NCI-H1048 (cell line): ENCODE measurements at regions not wholly inside any gene's neighbourhood (a gene's known extent, or its start where the extent isn't known, plus 50 kb on each side); places are given as distances from the start of the nearest gene placed in this dataset.
"Not testable (repeated sequence)": the region's sequence is repeated elsewhere in the genome, so short reads cannot be mapped to it uniquely, and the experiment has no call there.

Experiments
- DNase-seq: peaks from one replicate; lab custom pipeline; 2025; lab: John Stamatoyannopoulos, UW

DNA sequence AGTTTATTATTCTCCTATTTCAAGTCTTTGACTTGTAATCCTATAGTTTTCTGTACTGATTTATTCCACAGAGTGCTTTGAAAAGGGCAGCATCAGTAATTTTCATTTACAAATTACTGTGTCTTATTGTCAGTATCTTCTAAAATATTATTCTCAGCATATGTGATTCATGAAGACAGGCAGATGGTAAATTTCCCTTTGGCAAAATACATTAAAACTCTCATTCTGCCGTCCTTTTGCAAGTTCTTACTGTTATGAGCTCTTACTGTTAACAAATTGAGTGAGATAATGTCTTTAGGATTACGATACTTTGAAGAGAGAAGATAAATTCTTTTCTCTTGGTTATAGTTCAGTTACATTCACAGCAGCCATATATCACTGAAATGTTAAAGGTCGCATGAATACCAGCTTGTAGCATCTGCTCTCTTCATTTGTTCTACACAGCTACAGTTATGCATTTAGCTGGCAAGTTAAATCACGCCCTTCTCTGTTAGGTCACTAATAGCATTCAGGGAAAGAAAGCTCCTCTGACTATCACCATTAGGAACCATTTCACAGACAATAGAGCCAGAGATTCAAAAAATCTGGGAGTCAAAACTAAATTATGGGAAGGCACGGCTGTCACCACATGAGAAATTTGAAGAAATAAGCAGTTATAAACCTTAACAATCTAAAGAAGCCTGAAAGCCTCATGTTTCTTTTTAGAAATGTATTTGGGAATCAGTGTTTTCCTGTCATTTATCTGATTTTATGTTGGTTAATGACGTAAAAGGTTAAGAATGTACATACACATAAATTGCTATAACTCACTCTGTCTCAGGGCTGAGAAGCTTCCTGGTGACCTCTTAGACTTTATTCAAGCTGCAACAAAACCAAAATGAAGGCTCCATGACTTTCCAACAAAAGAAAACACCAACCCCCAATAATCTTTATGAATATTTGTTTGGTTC lies 109.6 kb upstream of the SP4 start:
- DNase-seq: no peak

DNA sequence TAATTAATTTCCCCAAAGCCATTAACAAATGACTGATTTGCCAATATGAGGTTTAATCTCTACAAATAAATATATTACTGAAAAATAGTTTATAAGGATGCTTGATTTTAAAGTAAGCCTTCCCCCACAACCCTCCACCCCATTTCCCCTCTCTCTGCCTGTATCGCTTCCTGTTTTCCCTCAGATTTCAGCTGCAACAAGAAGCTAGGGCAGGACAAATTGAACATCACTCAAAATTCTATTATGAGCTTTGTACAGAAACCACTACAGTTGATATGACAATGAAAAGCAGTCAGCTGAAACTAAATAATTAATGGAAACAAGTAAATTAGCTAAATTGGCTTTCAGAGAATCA lies 109.0 kb upstream of the SP4 start:
- DNase-seq: no peak

DNA sequence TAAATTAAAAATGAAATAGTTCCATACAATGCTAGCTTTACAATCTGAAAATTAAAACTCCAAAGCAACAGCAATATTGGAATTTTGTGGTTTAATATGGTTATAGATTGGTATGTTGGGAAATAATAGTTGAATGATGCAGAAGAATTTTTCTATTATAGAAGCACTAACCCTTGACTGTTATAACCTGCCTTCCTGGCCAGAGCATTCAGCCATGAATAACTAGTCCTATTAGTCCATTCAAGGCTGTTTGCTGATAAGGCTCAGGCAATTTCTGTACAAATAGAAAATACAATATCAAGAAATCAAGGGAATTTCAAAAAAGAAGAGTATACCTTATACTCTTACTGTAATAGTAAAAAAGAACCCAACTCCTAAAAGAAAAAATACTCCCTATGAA lies 101.6 kb upstream of the SP4 start:
- DNase-seq: no peak

DNA sequence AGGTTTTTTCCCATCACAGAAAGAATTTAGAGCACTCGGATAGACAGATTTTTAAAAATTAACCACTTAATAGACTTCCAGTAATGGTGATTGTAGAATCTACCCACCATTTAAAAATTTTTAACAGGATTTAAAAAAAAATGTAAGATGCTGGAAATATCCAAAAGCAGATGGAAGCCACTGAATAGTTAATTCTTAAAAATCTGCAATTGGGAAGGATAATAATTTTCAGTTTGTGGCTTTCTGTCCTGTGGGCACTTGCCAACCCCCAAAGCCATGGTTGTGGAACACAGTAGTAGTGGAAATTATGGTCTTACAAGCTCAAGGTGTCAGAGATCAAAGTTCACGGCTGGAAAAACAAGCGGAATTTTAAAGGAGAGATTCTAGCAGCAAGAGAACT lies 101.0 kb upstream of the SP4 start:
- no peak for DNase-seq

DNA sequence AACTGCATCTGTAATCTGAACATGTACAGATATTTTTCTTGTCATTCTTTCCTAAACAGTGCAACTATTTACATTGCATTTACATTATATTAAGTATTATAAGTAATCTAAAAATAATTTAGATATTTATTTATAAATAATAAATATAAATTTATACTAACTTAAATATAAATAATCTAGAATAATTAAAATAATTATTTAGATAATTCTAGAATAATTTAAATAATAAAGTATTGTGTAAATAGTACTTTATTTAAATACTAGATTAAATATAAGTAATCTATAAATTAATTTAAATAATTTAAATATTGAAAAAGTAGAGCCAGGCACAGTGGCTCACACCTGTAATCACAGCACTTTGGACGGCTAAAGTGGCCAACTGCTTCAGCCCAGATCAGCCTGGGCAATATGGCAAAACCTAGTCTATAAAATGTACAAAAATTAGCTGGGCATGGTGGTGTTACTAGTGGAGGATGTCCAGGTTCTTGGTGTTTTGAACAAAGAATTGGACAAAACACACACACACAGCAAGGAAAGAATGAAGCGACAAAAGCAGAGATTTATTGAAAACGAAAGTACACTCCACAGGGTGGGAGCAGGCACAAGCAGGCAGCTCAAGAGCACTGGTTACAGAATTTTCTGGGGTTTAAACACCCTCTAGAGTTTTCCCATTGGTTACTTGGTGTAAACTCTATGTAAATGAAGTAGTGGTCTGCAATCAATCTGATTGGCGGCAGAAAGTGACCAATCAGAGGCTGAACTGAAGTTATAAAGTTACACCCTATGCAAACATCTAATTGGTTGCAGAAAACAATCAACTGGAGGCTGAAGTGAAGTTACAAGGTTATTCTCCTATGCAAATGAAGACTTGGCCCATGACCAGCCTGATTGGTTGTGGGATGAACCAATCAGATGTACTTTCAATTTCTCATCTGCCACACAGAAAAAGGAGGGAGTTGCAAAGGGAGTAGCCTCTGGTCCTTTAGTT lies 100.2 kb upstream of the SP4 start:
- DNase-seq: peak; percentile 4

DNA sequence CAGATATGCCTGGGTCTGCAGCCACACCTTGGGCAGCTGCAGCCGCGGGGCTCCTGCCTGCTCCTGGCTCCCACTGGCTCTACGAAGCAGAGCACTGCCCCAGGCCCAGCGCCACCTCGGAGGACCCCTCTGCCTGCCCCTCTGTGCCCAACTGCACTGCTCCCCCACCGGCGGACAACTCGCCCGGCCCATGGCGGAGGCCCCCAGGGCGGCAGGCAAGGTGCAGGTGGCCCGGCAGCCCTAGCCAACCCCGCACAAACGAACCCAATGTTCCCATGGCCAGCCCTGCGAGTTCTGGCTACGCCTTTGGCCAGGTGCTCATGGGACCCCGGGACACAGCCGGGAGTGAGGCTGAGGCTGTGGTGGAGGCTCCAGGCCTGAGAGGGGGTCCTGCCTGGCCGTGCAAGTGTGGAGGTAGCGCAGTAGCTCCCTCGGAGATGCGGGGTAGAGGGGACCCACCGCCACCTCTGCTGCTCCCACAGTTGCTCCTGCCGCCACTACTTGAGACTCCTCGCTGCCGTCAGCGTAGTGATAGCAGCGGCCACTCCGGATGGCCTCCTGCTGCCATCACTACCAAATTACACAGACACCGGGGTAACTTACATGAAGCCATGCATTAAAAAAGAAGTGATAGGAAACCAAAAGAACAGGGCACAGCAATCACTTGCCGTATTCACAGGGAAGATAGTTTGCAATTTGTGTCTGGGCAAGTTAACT lies 97.3 kb upstream of the SP4 start:
- DNase-seq: no peak

DNA sequence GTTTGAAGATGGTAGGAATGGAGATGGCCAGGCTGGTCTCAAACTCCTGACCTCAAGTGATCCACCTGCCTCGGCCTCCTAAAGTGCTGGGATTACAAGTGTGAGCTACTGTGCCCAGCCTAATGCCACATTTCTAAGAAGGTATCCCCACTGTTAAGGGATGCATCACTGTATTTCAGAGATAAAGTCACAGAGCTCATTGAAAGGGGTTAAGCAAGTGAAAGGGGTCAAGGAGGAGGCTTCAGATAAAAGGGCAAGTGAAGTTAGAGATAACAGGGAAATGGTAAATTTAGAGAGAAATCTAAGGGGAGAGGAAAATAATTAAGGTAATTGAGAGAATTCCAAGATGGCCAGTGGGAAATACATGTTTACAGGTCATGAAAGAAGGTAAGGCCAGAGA lies 93.0 kb upstream of the SP4 start:
- DNase-seq: no peak

DNA sequence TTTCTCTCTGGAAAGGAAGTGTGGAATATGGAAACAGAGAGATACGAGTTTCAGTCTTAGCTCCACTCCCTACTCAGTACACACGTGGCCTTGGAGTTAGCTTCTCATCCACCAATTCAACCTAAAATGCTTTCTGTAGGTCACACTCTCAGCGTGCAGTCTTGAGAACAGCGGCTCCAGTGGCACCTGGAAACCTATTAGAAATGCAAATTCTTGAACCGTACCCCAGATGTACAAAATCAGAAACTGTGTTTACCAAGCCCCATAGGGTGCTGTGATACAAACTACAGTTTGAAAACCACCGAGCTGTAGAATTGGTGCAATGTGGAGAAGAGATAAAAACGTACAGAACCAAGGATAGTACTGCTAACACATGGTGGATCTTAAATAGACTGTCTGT lies 91.1 kb upstream of the SP4 start:
- no peak for DNase-seq

DNA sequence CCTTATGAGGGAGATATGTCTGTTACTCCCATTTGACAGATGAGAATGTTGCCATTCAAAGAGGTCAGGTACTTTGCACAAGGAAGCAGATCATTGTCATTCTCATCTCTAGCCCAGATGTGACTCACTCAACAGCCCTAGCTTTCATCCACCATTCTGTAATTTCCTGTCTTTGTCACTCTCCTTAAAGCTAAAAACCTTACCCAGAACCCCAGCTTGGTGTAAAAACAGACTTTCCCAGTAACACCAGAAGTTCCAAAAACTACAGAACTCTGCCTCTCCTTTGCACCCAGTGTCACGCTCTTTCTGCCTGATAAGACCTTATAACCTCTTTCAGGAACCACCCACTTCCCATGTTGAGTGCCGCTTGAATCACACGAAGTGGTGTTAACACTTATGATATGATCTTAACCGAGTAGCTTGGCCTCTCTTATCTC lies 89.1 kb upstream of the SP4 start:
- no peak for DNase-seq

DNA sequence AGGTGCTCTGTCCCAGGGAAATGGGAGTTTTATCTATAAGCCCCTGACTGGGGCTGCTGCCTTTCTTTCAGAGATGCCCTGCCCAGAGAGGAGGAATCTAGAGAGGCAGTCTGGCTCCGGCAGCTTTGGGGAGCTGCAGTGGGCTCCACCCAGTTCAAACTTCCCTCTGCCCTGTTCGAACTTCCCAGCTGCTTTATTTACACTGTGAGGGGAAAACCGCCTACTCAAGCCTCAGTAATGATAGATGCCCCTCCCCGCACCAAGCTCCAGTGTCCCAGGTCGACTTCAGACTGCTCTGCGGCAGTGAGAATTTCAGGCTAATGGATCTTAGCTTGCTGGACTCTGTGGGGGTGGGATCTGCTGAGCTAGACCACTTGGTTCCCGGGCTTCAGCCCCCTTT lies 83.0 kb upstream of the SP4 start:
- DNase-seq: not testable (repeated sequence)

DNA sequence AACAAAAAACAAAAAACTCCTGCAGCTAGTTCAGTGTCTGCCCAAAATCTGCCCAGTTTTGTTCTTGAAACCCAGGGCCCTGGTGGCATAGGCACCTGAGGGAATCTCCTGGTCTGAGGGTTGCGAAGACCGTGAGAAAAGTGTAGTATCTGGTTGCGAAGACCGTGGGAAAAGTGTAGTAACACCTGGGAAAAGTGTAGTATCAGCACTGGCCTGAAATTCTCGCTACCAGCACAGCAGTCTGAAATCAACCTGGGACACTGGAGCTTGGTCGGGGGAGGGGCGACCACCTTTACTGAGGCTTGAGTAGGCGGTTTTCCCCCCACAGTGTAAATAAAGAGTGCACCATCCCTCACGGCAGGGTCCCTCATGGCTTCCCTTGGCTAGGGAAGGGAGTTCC lies 82.5 kb upstream of the SP4 start:
- DNase-seq: no peak

DNA sequence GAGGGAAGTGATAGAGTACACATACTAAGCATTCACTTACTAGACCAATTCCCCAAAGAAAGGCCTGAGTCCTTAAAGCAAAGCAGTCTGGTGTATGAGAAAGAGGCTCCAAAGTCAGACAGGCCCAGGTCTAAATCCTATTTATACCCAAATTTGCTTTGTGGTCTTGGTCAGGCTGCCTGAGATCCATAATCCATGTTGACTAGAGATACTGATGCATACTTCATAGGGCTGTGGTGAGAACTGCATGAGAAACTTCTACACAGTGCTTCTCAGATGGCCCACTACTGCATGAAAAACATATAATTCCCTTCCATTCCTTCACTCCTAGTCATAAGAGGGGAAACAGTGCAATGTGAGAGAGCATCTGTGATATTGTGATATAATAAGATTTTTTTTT lies 81.6 kb upstream of the SP4 start:
- DNase-seq: no peak

DNA sequence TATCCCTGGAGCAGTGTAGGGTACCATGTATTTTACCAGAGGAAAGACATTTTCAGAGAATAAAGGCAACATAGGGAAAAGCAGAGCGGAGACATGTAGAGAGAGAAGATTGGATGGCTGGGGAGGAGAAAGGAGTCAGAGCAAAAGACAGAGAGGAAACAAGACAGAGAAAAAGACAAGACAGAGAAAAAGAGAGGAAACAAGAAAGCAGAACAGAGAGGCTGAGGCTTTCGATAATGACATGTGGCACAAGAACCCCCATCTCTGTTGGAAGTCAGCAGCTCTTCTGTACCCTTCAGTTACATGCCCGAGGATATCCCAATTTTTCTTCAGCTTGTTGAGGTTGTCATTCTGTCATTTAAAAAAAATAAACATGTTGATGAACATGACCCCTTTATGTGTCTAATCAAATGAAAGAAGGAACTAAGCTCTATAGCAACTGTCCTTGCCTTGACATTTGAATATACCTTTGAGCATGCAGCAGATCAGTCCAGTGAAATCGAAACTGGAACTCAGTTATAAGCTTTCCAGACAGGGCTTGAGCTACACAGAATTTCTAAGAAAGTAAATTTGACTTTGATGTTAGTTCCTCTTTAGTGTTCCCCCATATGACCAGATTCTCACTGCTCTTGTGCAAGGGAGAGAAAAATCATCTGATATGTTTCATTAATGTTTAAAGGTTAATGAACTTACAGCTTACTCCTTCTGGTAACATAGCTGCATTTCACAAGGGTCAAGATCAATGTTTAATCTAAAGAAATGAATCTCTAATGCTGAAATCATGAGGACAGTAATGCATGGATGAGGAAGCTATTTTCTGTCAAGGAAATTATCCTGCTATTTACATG lies 75.1 kb upstream of the SP4 start:
- DNase-seq: no peak

DNA sequence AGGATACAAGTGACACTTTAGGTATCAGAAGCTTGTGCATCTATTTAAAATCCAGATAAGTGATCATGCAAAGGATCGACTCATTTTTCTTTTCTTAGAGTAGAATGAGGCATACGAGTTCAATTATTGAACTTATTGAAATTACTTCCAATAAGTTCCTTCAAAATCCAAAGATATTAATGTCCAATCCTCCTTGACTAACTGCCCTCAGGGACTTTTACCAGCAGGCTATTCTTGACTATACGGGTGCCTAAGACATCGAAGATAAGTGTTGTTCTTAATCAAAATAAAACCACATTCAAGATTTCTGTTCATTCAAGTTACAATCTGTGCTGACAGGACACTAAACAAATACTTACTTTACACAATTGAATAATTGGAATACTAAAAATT lies 74.5 kb upstream of the SP4 start:
- DNase-seq: no peak

DNA sequence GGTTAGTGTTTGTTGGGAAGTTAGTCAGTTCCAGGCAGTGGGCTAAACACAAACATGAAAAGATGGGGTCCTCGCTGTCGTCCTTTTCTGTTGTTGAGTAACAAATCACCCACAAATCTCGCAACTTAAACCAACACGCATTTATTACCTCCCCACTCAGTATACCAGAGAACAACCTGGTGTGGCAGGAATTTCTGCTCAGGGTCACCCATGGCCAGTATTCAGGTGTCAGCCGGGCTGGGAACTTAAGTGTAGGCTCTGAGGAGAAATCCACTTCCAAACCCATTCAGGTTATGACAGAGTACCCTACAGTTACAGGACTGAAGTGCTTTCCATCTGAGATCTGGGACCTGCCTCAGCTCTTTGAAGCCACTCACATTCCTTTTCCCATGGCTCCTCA lies 73.6 kb upstream of the SP4 start:
- DNase-seq: no peak

DNA sequence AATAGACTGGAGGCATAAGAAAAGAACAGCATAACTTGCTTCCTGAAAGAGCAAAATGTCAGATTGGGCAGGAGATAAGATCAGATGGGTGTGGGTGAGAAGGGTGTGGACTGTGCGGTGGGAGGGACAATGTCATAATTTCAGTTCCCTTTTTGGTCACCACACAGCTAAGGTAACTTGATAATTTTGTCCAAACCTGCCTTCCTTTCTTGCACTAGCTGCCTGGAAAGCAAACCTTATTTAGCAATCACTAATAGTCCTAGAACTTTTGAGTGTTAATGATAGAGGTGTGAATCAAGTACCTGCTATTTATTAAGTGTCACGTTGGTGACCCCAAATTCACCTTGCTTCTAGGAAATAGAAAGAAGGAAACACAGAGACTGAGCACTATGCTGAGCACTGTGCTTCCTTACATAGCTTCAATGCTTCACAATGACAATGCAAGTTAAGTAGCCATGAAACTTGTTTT lies 72.4 kb upstream of the SP4 start:
- DNase-seq: no peak

DNA sequence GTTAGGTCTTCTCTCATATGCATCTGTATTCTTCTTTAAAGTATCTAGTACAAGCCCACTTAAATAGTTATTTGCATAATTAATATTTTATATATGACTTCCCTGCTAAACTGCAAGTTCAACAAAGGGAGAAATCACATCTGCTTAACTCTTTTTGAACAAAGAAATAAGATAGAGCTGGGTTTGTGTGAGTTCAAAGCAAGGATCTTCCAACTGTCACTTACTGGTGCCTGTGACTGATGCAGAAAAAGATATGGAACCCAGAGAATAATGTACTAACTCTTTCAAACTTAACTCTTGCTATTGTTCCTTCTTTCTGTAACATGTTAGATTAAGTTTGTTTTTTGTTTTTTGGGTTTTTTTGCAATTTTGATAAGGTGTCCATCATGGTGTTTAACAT lies 71.3 kb upstream of the SP4 start:
- DNase-seq: no peak

DNA sequence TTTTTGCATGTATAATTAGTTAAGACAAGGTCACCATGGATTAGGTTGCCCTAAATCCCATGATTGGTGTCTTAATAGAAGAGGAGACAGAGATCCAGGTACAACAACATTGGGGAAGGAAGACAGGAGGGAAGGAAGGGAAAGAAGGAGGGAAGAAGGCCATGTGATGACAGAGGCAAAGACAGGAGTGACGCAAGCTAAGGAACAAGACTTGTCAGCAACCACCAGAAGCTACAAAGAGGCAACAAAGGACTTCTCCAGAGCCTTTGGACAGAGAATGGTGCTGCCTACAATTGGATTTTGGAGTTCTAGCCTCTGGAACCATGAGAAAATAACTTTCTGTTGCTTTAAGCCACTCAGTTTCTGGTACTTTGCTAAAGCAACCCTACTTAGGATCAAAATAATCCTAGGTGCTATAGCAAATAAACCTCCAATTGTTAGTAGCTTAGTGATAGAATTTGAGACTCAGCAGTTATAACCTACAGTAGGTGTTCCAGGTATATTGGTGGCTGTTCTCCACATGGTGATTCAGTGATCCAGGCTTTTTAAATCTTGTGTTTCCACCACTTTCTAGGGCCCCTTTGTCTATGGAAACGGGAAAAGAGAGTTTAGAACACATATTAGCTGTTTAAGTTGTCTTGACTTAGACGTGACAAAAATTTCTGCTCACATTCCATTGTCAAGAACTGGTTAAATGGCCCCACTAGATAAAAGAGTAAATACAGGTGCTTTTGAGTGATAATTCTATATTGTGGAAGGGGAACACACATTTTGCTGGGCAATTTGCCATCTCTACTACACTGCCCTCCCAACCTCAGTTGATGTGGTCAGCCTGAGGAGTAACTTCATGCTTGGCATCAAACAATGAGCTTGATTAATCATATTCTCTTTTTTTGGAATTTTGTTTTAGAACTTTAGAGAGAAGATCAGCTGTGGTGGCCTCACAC lies 70.5 kb upstream of the SP4 start:
- no peak for DNase-seq

DNA sequence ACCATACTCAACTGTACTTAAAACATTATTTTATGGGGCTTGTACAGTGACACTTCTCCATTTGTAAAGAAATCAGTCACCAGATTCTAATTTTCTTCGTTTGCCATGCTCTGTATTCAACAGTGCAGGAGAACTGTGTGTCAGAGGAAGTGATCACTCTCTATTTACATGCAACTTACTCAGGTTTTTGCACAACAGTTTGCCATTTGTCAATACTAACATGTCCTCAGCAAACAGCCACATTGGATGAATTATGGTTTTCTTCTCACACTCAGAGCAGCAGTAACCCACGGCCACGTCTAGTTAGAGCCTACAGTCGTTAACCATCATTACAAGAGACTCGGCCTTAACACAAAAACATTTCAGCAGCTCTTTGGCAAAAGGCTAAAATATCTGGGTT lies 69.2 kb upstream of the SP4 start:
- no peak for DNase-seq

DNA sequence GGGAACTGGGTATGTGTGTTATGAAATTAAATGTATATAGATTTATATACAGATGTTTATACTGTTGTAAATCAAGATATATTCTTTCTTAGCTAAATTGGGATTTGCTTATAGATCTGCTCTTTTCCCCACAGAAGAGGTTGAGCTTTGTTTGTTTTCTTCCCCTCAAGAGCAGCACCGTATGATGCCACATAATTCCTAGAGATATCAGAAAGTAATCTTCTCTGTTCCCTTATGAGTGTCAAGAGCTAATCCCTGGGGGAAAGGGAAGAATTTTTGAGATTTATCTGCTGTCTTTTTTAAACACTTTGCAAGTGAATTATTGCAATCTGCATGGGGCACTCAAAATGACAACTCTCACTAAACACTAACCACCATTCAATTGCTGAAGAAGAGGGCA lies 68.7 kb upstream of the SP4 start:
- no peak for DNase-seq
